Stimulated activated CD4-positive, alpha-beta T cell treated with anti-CD3 and anti-CD28 coated beads, Interleukin-4, amount 100 ng/mL, for 24 hours (primary cell): ENCODE measurements at regions not wholly inside any gene's neighbourhood (a gene's known extent, or its start where the extent isn't known, plus 50 kb on each side); places are given as distances from the start of the nearest gene placed in this dataset.
"Not testable (repeated sequence)": the region's sequence is repeated elsewhere in the genome, so short reads cannot be mapped to it uniquely, and the experiment has no call there.

Experiments used
- DNase-seq: peaks from one replicate; pipeline ENCODE4 v3.0.0-alpha.2; 2020

- no peak for DNase-seq
Measured at GRCh38 chr12:131640525-131640924, 70.4 kb upstream of the SFSWAP start.

GRCh38 chr12:131641315-131641714 lies 69.6 kb upstream of the SFSWAP start:
- DNase-seq, result no peak

GRCh38 chr12:131642101-131642540 lies 68.8 kb upstream of the SFSWAP start:
- no peak for DNase-seq

- no peak for DNase-seq
Measured at GRCh38 chr12:131642771-131643170, 68.1 kb upstream of the SFSWAP start.

GRCh38 chr12:131643631-131644452 lies 67.0 kb upstream of the SFSWAP start:
- no peak for DNase-seq

GRCh38 chr12:131644481-131644880 lies 66.4 kb upstream of the SFSWAP start:
- DNase-seq, result no peak

- DNase-seq, result not testable (repeated sequence)
Measured at GRCh38 chr12:131644917-131645316, 66.0 kb upstream of the SFSWAP start.

GRCh38 chr12:131645557-131645956 lies 65.3 kb upstream of the SFSWAP start:
- DNase-seq, result not testable (repeated sequence)

- not testable (repeated sequence) for DNase-seq
Measured at GRCh38 chr12:131646444-131646843, 64.4 kb upstream of the SFSWAP start.

GRCh38 chr12:131647667-131648066 lies 63.2 kb upstream of the SFSWAP start:
- no peak for DNase-seq

- DNase-seq, result not testable (repeated sequence)
Measured at GRCh38 chr12:131655469-131656174, 55.3 kb upstream of the SFSWAP start.

GRCh38 chr12:131656796-131657195 lies 54.1 kb upstream of the SFSWAP start:
- DNase-seq, result not testable (repeated sequence)

- DNase-seq, result not testable (repeated sequence)
Measured at GRCh38 chr12:131658605-131659004, 52.3 kb upstream of the SFSWAP start.

GRCh38 chr12:131659484-131659883 lies 51.4 kb upstream of the SFSWAP start:
- DNase-seq, result not testable (repeated sequence)

- not testable (repeated sequence) for DNase-seq
Measured at GRCh38 chr12:131659976-131660375, 50.9 kb upstream of the SFSWAP start.

GRCh38 chr12:131660401-131660800 lies 50.5 kb upstream of the SFSWAP start:
- DNase-seq, result not testable (repeated sequence)
